Heart right ventricle (tissue), 16 donors: ENCODE measurements at regions not wholly inside any gene's neighbourhood (a gene's known extent, or its start where the extent isn't known, plus 50 kb on each side); places are given as distances from the start of the nearest gene placed in this dataset.

Experiments used
- ATAC-seq, 8 donors: fragments of 200-7000 bp; cut with Tn5 transposase; one replicate each; pipeline ENCODE4 v1.9.1; 2020; ENCODE audit warnings: mild to moderate bottlenecking in 8 of 8, moderate library complexity in 8 of 8, moderate number of reproducible peaks in 1 of 8
- DNase-seq, 2 donors: peaks; one replicate each; pipeline ENCODE4 v3.0.0-alpha.2; 2020
- H3K27ac ChIP-seq, 10 donors: fragments of 200-600 bp; sonication (generic) in 2 of 10; one replicate each; pipeline versions ENCODE4 v1.5.0 to v1.8.0; 2020 to 2022; ENCODE audit warnings: mild to moderate bottlenecking in 3 of 10
- H3K27me3 ChIP-seq, 7 donors: fragments of 200-600 bp; one replicate each; pipeline ENCODE4 v1.8.0; 2021 to 2022; ENCODE audit warnings: mild to moderate bottlenecking in 2 of 7
- H3K36me3 ChIP-seq, 9 donors: fragments of 200-600 bp; sonication (generic) in 1 of 9; one replicate each; pipeline versions ENCODE4 v1.5.0 to v1.8.0; 2020 to 2022; ENCODE audit warnings: mild to moderate bottlenecking in 2 of 9
- H3K4me1 ChIP-seq, 9 donors: fragments of 200-600 bp; sonication (generic) in 1 of 9; one replicate each; pipeline versions ENCODE4 v1.5.0 to v1.8.0; 2020 to 2022; ENCODE audit warnings: mild to moderate bottlenecking in 4 of 9
- H3K4me3 ChIP-seq, 10 donors: fragments of 200-600 bp; sonication (generic) in 2 of 10; one replicate each; pipeline versions ENCODE4 v1.5.0 to v1.8.0; 2020 to 2022; ENCODE audit warnings: mild to moderate bottlenecking in 7 of 10, moderate library complexity in 2 of 10
- H3K9me3 ChIP-seq, 11 donors: fragments of 200-600 bp in 10 of 11; sonication (generic) in 2 of 11; one replicate each; pipeline versions ENCODE4 v1.5.0 to v1.8.0; 2013 to 2022; ENCODE audit warnings: mild to moderate bottlenecking in 2 of 11, control low read depth in 1 of 11, moderate library complexity in 1 of 11
- WGBS, 2 donors: extraction: QIAGEN DNeasy Blood & Tissue Kit; methylation state at CpG; one replicate each; pipeline ENCODE4 v1.1.7; 2013; ENCODE audit warnings: inconsistent platforms in 1 of 2; 5-methylcytosine and 5-hydroxymethylcytosine counted together
- intact Hi-C, 10 donors: fragments of 100-400 bp; cut with DNase I; formaldehyde crosslinking; loops; one replicate each; pipeline versions ENCODE4 v1.11.1 to v1.14.2; 2022
- TF ChIP-seq, protein P1 (sequence below), 9 donors: fragments of 200-600 bp; sonication (generic) in 2 of 9; IDR thresholded peaks; one replicate each; pipeline versions ENCODE4 v1.5.0 to v1.8.0; 2021 to 2022; ENCODE audit warnings: antibody characterized with exemption in 9 of 9, mild to moderate bottlenecking in 5 of 9, moderate library complexity in 1 of 9
- donor health status: Arrhythmogenic right ventricular cardiomyopathy.
- donor health status: ischemic (EF 13 %, LVEDD 7.1; RV severe dilation, severe dysfunction).
- donor health status: healthy with polysubstance abuse.
- donor health status: DM: no; HTN: yes; CAD: no.
- donor health status: DM: no; HTN: no; CAD: no.
- donor health status: ischemic (EF 25% LVEDD 6.9; RV normal size, moderate dysfunction).
- donor health status: ischemic (EF 25% LVEDD 5.7; RV mildly dilated, moderate dysfunction).
- donor health status: healthy.
- donor health status: DM: yes; HTN: yes; CAD: no.
- donor health status: Ischemic cardiomyopathy.
- donor health status: ischemic (EF 35%, LVEDD 5.7; RV mildly dilated, moderate dysfunction).
- donor health status: nonischemic (EF 11% LVEDD 7.7; RV severe dilation, severe dysfunction).
- donor health status: DM: yes; HTN: yes; CAD: no.
- donor health status: PGD.
- donor health status: ischemic (EF 29% LVEDD 5.4; RV normal size, mild dysfunction).
- donor health status: nonischemic (EF 23%, LVEDD 6.1; RV moderate dilation, normal function).

DNA sequence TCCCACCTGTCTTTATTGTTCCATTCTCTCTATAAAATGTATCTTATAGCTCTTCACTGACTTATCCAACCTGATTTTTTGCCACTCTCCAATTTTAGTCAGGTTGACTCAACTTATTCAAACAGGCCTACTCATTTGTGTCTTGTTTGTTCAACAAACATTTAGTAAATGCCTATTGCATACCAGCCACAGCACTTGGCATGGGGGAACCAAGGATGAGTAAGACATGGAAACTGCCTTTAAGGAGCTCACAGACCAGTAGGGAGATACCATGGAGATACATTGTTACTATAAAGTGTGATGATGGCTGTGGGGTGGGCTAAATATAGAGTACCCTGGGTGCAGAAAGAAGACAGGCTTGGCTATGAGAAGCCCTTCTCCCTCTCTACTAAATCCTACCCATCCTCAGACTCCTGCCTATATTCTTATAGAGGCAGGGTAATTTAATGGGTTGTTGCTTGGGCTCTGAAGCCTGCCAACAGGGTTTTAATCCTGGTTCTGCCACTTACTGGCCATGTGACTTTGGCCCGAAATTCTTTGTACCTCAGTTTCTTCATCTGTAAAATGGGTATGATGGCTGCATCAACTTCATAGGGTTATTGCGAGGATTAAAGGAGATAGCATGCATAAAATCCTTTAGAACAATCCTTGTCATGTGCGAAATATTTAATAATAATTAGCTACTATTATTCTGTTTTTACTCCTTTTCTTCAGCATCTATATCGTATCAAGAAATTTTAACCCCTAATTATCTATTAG lies 348.5 kb upstream of the UMPS start:
- TF ChIP-seq, protein P1, sequence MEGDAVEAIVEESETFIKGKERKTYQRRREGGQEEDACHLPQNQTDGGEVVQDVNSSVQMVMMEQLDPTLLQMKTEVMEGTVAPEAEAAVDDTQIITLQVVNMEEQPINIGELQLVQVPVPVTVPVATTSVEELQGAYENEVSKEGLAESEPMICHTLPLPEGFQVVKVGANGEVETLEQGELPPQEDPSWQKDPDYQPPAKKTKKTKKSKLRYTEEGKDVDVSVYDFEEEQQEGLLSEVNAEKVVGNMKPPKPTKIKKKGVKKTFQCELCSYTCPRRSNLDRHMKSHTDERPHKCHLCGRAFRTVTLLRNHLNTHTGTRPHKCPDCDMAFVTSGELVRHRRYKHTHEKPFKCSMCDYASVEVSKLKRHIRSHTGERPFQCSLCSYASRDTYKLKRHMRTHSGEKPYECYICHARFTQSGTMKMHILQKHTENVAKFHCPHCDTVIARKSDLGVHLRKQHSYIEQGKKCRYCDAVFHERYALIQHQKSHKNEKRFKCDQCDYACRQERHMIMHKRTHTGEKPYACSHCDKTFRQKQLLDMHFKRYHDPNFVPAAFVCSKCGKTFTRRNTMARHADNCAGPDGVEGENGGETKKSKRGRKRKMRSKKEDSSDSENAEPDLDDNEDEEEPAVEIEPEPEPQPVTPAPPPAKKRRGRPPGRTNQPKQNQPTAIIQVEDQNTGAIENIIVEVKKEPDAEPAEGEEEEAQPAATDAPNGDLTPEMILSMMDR (IDR thresholded peaks at IDR 0.05): no peak
- no peaks in the 10 kb centered on the region for H3K36me3 ChIP-seq
- WGBS, 2 donors: 97 to 98% methylated on average over 4 of the region's 4 CpGs
- ATAC-seq (no peak), DNase-seq (no peak)
- peaks cover 0 to 7% (median 0%) of the 10 kb centered on the region in 11 donors for H3K9me3 ChIP-seq
- intact Hi-C loops: no loop called here
- no peak overlapping the region for H3K4me3 ChIP-seq
- H3K4me1 ChIP-seq: peaks cover 0 to 38% (median 5%) of the 10 kb centered on the region in 9 donors
- peaks cover 0 to 2% (median 0%) of the 10 kb centered on the region in 7 donors for H3K27me3 ChIP-seq
- no peak overlapping the region for H3K27ac ChIP-seq

DNA sequence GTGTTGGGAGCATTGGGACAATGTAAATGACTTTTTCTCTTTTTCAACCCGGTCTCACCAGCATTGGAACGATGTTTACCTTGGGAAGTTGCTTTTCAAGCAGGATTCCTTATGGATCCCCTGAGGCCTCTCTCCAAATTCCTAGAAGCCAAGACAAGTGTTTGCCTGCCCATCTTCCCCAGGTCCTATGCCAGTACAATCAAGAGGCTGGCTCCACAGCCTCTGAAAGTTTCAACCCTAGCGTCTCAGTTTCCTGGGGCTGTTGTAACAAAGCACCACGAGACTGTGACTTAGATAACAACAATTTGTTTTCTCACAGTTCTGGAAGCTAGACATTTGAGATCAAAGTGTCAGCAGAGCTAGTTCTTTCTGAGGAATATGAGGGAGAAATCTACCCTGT lies 347.2 kb upstream of the UMPS start:
- 48 to 59% methylated on average over 4 of the region's 4 CpGs for WGBS, 2 donors
- Histone ChIP-seq H3K36me3 (no peaks in the 10 kb centered on the region), H3K4me1 (peaks cover 0 to 50% (median 5%) of the 10 kb centered on the region in 9 donors), H3K9me3 (no peaks in the 10 kb centered on the region), H3K4me3 (no peak overlapping the region), H3K27ac (no peak overlapping the region), H3K27me3 (peaks cover 0 to 2% (median 0%) of the 10 kb centered on the region in 7 donors)
- intact Hi-C loops: no loop called here
- TF ChIP-seq, protein P1 (IDR thresholded peaks at IDR 0.05): no peak
- DNase-seq (no peak), ATAC-seq (no peak)

DNA sequence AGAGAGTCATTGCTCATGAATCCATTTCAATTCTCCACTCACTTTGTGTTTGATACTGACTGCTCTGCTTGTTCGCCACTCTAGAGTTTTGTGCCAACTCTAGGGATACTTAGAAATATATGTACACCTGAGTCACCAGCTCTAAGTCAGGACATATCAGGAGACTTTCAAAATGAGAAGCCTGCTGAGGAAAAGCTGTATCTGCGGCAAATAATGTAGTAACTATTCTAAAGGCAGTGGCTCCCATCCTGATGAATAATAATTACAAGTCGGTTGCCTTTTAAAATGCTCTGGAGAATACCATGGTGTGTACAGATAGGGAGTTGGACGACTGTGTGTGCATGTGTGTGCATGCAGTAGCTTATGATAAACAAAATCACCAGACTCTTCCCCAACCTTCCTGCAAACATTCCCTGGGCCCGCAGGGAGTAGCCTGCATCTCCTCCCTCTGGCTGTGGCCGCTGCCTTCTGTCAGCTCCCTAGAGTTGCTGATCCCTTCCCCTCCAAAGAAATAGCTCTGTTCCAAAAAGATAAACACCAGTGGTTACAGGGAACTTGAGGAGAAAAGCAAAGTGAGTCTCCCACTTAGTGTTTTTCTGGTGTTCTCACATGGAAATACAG lies 346.3 kb upstream of the UMPS start:
- no peak for DNase-seq
- Histone ChIP-seq H3K4me1 (peaks cover 0 to 56% (median 5%) of the 10 kb centered on the region in 9 donors), H3K36me3 (no peaks in the 10 kb centered on the region), H3K9me3 (no peaks in the 10 kb centered on the region), H3K27ac (no peak overlapping the region), H3K27me3 (peaks cover 0 to 2% (median 0%) of the 10 kb centered on the region in 7 donors), H3K4me3 (no peak overlapping the region)
- 68 to 73% methylated on average over 6 of the region's 6 CpGs for WGBS, 2 donors
- ATAC-seq: peak in 4 of 8 donors; percentile 31 to 46 (median 36)
- TF ChIP-seq, protein P1 (IDR thresholded peaks at IDR 0.05): no peak
- intact Hi-C loops: no loop called here

DNA sequence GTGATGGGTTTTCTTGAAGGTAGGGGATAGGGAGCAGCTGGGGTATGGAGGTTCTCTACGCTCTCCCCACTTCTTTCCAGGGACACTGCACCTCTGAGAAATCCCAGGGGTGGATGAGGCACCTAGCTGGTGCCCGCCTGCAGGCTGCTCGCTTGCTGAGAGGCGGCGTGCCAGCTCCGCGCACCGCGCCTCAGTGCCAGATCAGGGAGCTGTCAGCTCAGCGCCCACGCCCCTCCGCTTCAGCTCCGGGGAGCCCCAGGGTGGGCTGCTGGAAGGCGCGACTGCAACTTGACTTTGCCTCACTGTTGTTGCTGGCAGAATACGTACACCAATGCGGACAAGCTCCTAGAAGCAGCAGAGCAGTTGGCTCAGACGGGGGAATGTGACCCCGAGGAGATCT lies 345.7 kb upstream of the UMPS start:
- TF ChIP-seq, protein P1 (IDR thresholded peaks at IDR 0.05): no peak
- Histone ChIP-seq H3K4me1 (peaks cover 0 to 57% (median 5%) of the 10 kb centered on the region in 9 donors), H3K4me3 (no peak overlapping the region), H3K9me3 (no peaks in the 10 kb centered on the region), H3K27ac (no peak overlapping the region), H3K27me3 (peaks cover 0 to 2% (median 0%) of the 10 kb centered on the region in 7 donors), H3K36me3 (no peaks in the 10 kb centered on the region)
- 74 to 86% methylated on average over 19 of the region's 19 CpGs for WGBS, 2 donors
- no peak for DNase-seq
- ATAC-seq: peak in 1 of 8 donors; percentile 37
- intact Hi-C loops: no loop called here
